ENCODE measurements at regions not wholly inside any gene's neighbourhood (a gene's known extent, or its start where the extent isn't known, plus 50 kb on each side); places are given as distances from the start of the nearest gene placed in this dataset.

DNA sequence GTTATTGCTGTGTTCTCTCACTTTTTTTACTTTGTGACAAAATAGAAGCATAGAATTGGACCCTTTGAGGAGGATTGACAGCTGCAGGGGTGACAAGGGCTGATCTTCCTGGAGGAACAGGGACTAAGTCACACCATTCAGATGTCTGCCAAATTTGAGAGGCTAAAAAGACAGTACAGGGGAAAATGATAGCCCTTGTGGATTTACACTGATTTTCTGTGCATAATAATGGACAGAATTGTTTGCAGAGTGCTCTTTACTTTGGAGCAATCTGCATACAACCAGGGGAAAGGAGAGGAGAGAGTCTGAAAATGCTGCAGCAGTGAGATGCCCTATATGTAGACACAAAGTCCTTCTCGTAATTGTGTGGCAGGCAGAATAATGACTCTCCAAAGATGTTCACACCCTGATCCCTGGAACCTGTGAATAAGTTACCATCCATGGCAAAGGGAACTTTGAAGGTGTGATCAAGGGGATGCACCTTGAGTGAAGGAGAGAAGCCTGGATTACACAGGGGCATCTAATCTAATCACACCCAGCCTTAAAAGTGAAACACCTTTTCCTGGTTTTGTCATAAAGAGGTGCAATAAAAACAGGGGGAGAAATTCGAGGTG, 221.4 kb upstream of the CPHXL start:
- intact Hi-C loops (cut with DNase I), result no loop called here
- H3K4me3 ChIP-seq (ENCODE audit: low read length in 3 of 3), result no peak overlapping the region

DNA sequence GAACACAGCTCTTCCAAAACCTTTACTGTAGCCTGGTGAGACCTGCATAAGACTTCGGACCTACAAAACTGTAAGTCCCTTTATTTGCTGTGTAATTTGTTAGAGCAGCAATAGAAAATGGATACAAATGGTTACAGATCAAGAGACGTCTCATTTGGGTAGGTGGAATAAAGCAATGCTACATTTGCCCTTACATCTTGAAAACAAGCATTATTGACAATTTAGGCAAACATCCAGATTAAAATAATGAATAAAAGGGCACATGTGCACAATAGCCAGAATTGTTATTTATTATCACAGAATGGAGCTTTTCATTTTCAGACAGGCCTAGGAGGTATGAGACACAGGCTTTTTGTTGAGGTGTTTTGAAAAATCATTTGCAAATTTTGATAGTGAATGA, 222.2 kb upstream of the CPHXL start:
- intact Hi-C loops (cut with DNase I), result no loop called here
- DNase-seq (no peak), FAIRE-seq (no peak)
- Histone ChIP-seq H3K9me3 (ENCODE audit: control insufficient read depth in 2 of 3, insufficient read depth in 1 of 3, low read length in 3 of 3) (no peaks in the 10 kb centered on the region), H3K27ac (ENCODE audit: low read depth in 2 of 2, low read length in 2 of 2) (no peak overlapping the region), H3K27me3 (ENCODE audit: control insufficient read depth, insufficient read depth, low read length) (no peaks in the 10 kb centered on the region), H3K9ac (ENCODE audit: low read length in 3 of 3) (no peak overlapping the region), H3K36me3 (ENCODE audit: control insufficient read depth in 2 of 3, insufficient read depth in 3 of 3, low read length in 3 of 3) (no peaks in the 10 kb centered on the region), H3K4me1 (ENCODE audit: control insufficient read depth in 2 of 3, insufficient read depth in 2 of 3, low read depth in 1 of 3, low read length in 3 of 3) (no peaks in the 10 kb centered on the region), H3K4me3 (ENCODE audit: low read length in 3 of 3) (no peak overlapping the region)
- TF ChIP-seq, protein P1, sequence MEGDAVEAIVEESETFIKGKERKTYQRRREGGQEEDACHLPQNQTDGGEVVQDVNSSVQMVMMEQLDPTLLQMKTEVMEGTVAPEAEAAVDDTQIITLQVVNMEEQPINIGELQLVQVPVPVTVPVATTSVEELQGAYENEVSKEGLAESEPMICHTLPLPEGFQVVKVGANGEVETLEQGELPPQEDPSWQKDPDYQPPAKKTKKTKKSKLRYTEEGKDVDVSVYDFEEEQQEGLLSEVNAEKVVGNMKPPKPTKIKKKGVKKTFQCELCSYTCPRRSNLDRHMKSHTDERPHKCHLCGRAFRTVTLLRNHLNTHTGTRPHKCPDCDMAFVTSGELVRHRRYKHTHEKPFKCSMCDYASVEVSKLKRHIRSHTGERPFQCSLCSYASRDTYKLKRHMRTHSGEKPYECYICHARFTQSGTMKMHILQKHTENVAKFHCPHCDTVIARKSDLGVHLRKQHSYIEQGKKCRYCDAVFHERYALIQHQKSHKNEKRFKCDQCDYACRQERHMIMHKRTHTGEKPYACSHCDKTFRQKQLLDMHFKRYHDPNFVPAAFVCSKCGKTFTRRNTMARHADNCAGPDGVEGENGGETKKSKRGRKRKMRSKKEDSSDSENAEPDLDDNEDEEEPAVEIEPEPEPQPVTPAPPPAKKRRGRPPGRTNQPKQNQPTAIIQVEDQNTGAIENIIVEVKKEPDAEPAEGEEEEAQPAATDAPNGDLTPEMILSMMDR (IDR thresholded peaks at IDR 0.05; ENCODE audit: borderline replicate concordance, extremely low read depth, insufficient read depth), result no peak

More for the DNA sequence above, 221.4 kb upstream of the CPHXL start:
- TF ChIP-seq, protein P1 (IDR thresholded peaks at IDR 0.05; ENCODE audit: borderline replicate concordance, extremely low read depth, insufficient read depth), result no peak
- no peak overlapping the region for H3K9ac ChIP-seq (ENCODE audit: low read length in 3 of 3)
- no peaks in the 10 kb centered on the region for H3K27me3 ChIP-seq (ENCODE audit: control insufficient read depth, insufficient read depth, low read length)
- H3K4me1 ChIP-seq (ENCODE audit: control insufficient read depth in 2 of 3, insufficient read depth in 2 of 3, low read depth in 1 of 3, low read length in 3 of 3), result no peaks in the 10 kb centered on the region
- H3K9me3 ChIP-seq (ENCODE audit: control insufficient read depth in 2 of 3, insufficient read depth in 1 of 3, low read length in 3 of 3), result no peaks in the 10 kb centered on the region
- FAIRE-seq (no peak), DNase-seq (no peak)
- no peak overlapping the region for H3K27ac ChIP-seq (ENCODE audit: low read depth in 2 of 2, low read length in 2 of 2)
- no peaks in the 10 kb centered on the region for H3K36me3 ChIP-seq (ENCODE audit: control insufficient read depth in 2 of 3, insufficient read depth in 3 of 3, low read length in 3 of 3)

DNA sequence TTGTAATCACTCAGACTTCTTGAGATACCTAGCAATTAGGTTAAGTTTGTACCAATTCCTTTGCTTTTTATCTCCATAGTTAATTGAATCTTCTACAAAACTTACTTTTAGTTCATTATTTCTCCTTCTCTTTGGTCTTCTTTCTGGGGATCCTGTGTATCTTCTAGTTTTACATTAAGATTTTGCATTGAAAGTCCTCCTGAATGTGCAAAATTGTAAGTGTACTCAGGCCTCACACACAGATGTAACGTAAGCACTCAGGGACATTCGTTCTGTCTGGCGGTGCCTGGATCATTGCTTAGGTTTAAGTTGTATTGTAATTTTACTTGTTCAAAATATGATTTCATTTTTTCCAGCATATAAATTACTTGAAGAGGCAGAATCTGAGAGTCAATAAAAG, 222.6 kb upstream of the CPHXL start:
- no peak overlapping the region for H3K27ac ChIP-seq (ENCODE audit: low read depth in 2 of 2, low read length in 2 of 2)
- DNase-seq (no peak), FAIRE-seq (no peak)
- H3K27me3 ChIP-seq (ENCODE audit: control insufficient read depth, insufficient read depth, low read length), result no peaks in the 10 kb centered on the region
- TF ChIP-seq, protein P1 (IDR thresholded peaks at IDR 0.05; ENCODE audit: borderline replicate concordance, extremely low read depth, insufficient read depth), result no peak
- no peak overlapping the region for H3K4me3 ChIP-seq (ENCODE audit: low read length in 3 of 3)
- H3K36me3 ChIP-seq (ENCODE audit: control insufficient read depth in 2 of 3, insufficient read depth in 3 of 3, low read length in 3 of 3), result no peaks in the 10 kb centered on the region
- intact Hi-C loops (cut with DNase I), result no loop called here
- no peaks in the 10 kb centered on the region for H3K9me3 ChIP-seq (ENCODE audit: control insufficient read depth in 2 of 3, insufficient read depth in 1 of 3, low read length in 3 of 3)
- no peaks in the 10 kb centered on the region for H3K4me1 ChIP-seq (ENCODE audit: control insufficient read depth in 2 of 3, insufficient read depth in 2 of 3, low read depth in 1 of 3, low read length in 3 of 3)
- H3K9ac ChIP-seq (ENCODE audit: low read length in 3 of 3), result no peak overlapping the region

DNA sequence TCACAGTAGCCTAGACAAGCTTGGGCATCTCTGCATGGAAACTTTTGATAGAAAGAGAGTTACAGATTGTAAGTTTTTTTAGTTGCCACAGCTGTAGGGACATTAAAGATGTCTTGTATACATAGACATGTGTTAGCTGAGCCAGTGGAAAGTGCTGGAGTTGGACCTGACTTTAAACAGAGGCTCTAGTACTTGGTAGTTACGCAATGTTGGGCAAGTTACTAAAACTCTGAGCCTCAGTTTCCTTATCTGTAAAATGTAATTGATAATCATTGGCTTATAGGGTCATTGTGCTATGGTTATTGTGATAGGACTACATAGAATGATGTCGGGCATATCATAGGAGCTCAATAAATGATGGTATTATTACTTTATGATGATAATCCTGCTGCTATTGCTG, 225.8 kb upstream of the CPHXL start:
- intact Hi-C loops (cut with DNase I), result no loop called here
- Histone ChIP-seq H3K4me3 (ENCODE audit: low read length in 3 of 3) (no peak overlapping the region), H3K9ac (ENCODE audit: low read length in 3 of 3) (no peak overlapping the region), H3K9me3 (ENCODE audit: control insufficient read depth in 2 of 3, insufficient read depth in 1 of 3, low read length in 3 of 3) (no peaks in the 10 kb centered on the region), H3K36me3 (ENCODE audit: control insufficient read depth in 2 of 3, insufficient read depth in 3 of 3, low read length in 3 of 3) (no peaks in the 10 kb centered on the region), H3K4me1 (ENCODE audit: control insufficient read depth in 2 of 3, insufficient read depth in 2 of 3, low read depth in 1 of 3, low read length in 3 of 3) (no peaks in the 10 kb centered on the region), H3K27ac (ENCODE audit: low read depth in 2 of 2, low read length in 2 of 2) (no peak overlapping the region), H3K27me3 (ENCODE audit: control insufficient read depth, insufficient read depth, low read length) (no peaks in the 10 kb centered on the region)
- TF ChIP-seq, protein P1 (IDR thresholded peaks at IDR 0.05; ENCODE audit: borderline replicate concordance, extremely low read depth, insufficient read depth), result no peak
- DNase-seq, result no peak
- no peak for FAIRE-seq

All from kidney (tissue), 13 donors.